Left ventricle myocardium inferior (tissue), 1 donor: ENCODE measurements at regions not wholly inside any gene's neighbourhood (a gene's known extent, or its start where the extent isn't known, plus 50 kb on each side); places are given as distances from the start of the nearest gene placed in this dataset.

Experiments
- DNase-seq: peaks from one replicate; pipeline ENCODE4 v3.0.0-alpha.2; 2020
- H3K27ac ChIP-seq: fragments of 200-600 bp; replicated peaks from 2 replicates; pipeline ENCODE4 v1.8.0; 2021
- H3K27me3 ChIP-seq: fragments of 200-600 bp; 2 replicates; pipeline ENCODE4 v1.8.0; 2021; ENCODE audit warnings: low read depth
- H3K36me3 ChIP-seq: fragments of 200-600 bp; 2 replicates; pipeline ENCODE4 v1.8.0; 2021
- H3K4me1 ChIP-seq: fragments of 200-600 bp; 2 replicates; pipeline ENCODE4 v1.8.0; 2021
- H3K4me3 ChIP-seq: fragments of 200-600 bp; 2 replicates; pipeline ENCODE4 v1.8.0; 2021; ENCODE audit warnings: mild to moderate bottlenecking, moderate library complexity
- H3K9me3 ChIP-seq: fragments of 200-600 bp; replicated peaks from 2 replicates; pipeline ENCODE4 v1.8.0; 2021
- CTCF ChIP-seq: fragments of 200-600 bp; IDR thresholded peaks from 2 replicates; pipeline ENCODE4 v1.8.0; 2021; ENCODE audit warnings: antibody characterized with exemption, mild to moderate bottlenecking, borderline replicate concordance
- intact Hi-C: fragments of 100-400 bp; cut with micrococcal nuclease; formaldehyde crosslinking; loops from one replicate; pipeline ENCODE4 v1.11.0; 2022
- donor health status: DM: no; HTN: yes; CAD: no; lungs with severe emphysema.

GRCh38 chr12:73187765-73188164 lies 915.6 kb downstream of the TRHDE start:
- Histone ChIP-seq H3K27ac (no peak overlapping the region), H3K4me3 (no peak overlapping the region), H3K9me3 (peaks cover 57% of the 10 kb centered on the region), H3K4me1 (no peaks in the 10 kb centered on the region), H3K36me3 (no peaks in the 10 kb centered on the region), H3K27me3 (no peaks in the 10 kb centered on the region)
- DNase-seq, result no peak
- TF ChIP-seq CTCF, result no peak
- intact Hi-C loops, result no loop called here

- H3K27ac ChIP-seq, result no peak overlapping the region
- no peak for TF ChIP-seq CTCF
- no peaks in the 10 kb centered on the region for H3K27me3 ChIP-seq
- no peaks in the 10 kb centered on the region for H3K4me1 ChIP-seq
- no peaks in the 10 kb centered on the region for H3K9me3 ChIP-seq
- no peaks in the 10 kb centered on the region for H3K36me3 ChIP-seq
- intact Hi-C loops, result no loop called here
- no peak for DNase-seq
- H3K4me3 ChIP-seq, result no peak overlapping the region
Measured at GRCh38 chr12:73210548-73211204, 938.5 kb downstream of the TRHDE start.

GRCh38 chr12:73220951-73221350 lies 948.8 kb downstream of the TRHDE start:
- Histone ChIP-seq H3K36me3 (no peaks in the 10 kb centered on the region), H3K4me3 (no peak overlapping the region), H3K9me3 (peaks cover 16% of the 10 kb centered on the region), H3K4me1 (no peaks in the 10 kb centered on the region), H3K27me3 (no peaks in the 10 kb centered on the region), H3K27ac (no peak overlapping the region)
- TF ChIP-seq CTCF, result no peak
- intact Hi-C loops, result no loop called here
- DNase-seq, result no peak

- Histone ChIP-seq H3K9me3 (peaks cover 16% of the 10 kb centered on the region), H3K4me1 (no peaks in the 10 kb centered on the region), H3K27ac (no peak overlapping the region), H3K4me3 (no peak overlapping the region), H3K36me3 (no peaks in the 10 kb centered on the region), H3K27me3 (no peaks in the 10 kb centered on the region)
- TF ChIP-seq CTCF, result no peak
- no peak for DNase-seq
- intact Hi-C loops, result no loop called here
Measured at GRCh38 chr12:73221398-73221797, 949.2 kb downstream of the TRHDE start.

GRCh38 chr12:73221836-73222235 lies 949.7 kb downstream of the TRHDE start:
- Histone ChIP-seq H3K36me3 (no peaks in the 10 kb centered on the region), H3K9me3 (peaks cover 16% of the 10 kb centered on the region), H3K27me3 (no peaks in the 10 kb centered on the region), H3K4me1 (no peaks in the 10 kb centered on the region), H3K27ac (no peak overlapping the region), H3K4me3 (no peak overlapping the region)
- no peak for DNase-seq
- TF ChIP-seq CTCF, result no peak
- intact Hi-C loops, result no loop called here
